Renal cortical epithelial cell (primary cell): ENCODE measurements at regions not wholly inside any gene's neighbourhood (a gene's known extent, or its start where the extent isn't known, plus 50 kb on each side); places are given as distances from the start of the nearest gene placed in this dataset.
"Not testable (repeated sequence)": the region's sequence is repeated elsewhere in the genome, so short reads cannot be mapped to it uniquely, and the experiment has no call there.

Experiments used
- DNase-seq: peaks from one replicate; pipeline ENCODE4 v3.0.0-alpha.2; 2011; ENCODE audit warnings: low read depth

DNA sequence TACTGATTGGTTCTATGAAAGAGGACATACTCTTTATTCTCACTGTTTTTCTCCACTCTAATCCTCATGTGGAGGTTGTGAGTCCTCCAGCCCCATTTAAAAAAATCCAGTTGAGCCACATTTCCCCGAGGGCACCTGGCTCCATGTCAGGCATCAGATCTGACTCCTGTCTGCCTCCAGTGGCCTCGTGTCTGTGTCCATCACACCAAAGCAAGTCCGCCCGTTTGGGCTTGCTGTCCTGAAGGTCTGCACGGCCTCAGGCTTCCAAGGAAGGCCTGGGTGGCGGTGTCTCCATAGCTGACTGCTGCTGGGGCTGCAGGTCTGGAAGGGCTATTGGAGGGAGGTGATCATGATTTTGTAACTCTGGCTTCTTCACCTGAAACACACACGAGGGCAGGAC, 233.4 kb upstream of the PLGLB2 start:
- not testable (repeated sequence) for DNase-seq

DNA sequence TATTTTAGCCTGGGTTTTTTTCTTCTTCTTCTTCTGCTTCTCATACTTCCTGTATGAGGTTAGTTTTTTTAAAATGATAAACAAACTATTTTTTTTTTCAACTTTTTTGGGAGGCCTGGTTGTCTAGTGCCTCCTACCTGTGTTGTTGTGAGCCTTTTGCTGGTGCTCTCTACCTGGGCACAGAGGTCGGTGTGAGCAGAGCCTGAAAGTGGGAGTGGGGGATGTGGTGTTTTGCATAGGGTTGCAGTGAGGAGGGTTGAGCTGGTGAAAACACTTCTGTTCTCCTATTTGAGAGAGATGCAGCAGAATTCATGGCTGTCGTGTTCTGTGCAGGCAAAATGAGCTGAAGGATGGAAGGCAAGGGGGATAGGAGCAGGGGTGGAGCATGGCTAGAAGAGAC, 232.7 kb upstream of the PLGLB2 start:
- DNase-seq, result not testable (repeated sequence)

DNA sequence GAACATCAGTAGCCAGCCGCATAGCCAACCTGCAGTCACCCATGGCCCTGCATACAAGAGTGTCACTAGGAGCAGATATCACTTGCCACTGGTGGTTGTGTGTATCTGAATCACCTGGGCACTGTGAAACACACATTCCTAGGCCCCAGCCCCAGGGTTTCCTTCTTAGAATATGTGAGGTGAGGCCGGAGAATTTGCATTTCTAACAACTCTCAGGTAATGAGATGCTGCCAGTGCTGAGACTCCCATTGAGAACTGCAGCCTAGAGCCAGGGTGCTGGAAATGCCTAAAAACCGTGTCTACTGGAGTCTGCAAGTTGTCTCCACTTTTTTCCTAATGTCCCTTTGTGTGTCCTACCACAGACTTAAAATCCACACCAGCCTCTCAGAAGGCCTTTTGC, 232.0 kb upstream of the PLGLB2 start:
- DNase-seq, result not testable (repeated sequence)

DNA sequence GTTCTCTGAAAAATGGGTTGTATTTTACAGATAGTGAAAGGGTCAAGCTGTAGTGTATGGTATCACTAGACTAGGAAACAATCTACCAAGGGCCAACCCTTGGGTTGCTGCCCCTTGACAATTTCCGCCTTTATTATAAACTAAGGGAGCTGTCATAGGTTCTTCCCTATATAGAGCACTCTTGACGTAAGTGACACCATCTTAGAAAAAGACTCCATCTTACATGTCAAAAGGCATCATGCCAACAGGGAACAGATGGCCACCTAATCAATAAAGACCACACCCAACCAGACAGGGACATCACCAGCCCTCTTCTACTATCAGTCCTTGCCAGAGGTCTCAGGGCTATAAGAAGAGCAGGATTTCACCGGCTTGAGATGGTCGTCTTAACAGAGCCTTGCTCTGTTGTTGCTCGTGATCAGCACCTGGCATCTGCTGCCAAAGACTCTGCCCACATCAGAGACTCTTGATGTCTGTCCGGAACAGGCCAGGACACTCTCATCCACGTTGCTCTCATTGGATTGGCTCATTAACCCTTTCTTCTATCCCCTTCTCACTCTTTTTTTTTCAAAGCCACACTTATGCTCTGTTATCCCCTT, 231.4 kb upstream of the PLGLB2 start:
- DNase-seq, result not testable (repeated sequence)

DNA sequence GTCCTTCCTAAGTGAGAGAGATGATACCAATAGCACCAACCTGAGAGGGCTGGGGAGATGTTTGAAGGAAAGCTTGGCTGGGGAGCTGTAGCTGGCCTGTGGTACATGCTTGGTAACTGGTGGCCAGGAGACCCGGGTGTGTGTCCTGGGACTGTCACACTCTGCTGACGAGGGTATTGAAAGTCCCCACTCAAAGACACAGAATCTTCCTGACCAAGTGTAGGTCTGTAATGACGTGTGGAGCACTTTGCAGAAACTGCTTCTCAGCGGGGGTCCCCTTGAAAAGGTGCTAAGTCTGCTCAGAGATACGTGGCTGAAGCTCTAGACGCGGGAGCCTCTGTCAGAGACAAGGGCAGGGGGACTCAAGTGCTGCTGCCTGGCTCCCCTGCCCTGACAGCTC, 230.4 kb upstream of the PLGLB2 start:
- DNase-seq, result not testable (repeated sequence)

DNA sequence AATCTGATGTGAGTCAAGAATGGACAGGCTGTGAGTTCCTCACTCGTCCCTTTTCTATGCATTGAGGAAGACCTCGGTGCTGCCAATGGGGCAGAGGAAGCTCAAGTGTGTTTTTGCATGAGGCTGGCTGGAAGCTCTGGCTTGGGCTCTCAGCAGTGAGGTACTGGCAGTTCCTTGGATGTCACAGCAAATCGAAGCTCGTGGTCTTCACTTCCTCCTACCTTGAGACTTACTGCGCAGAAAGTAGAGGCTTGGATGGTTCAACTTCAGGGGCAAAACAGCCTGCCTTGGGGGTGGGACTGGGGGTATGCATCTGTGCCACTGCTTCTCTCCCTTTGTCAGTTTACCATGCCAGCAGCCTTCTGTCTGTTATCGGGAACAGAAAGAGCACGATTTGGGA, 229.8 kb upstream of the PLGLB2 start:
- not testable (repeated sequence) for DNase-seq

DNA sequence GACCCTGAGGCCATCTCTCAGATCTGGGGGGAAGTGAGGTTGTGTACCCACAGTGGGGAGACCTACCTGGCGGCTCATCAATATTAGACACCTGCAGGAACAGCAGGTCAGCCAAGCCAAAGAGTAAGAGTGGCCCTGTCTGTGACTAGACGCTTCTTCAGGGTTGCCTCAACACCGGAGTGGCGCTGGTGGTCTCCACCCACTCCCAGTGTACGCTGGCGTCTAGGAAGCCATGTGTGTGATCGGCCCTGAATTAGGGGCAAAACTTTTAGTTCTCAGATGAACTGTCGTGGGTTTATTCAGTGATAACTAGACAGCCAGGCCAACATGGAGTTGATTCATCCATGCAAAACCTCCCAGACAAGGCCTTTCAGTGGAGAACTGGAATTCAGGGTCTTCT, 229.3 kb upstream of the PLGLB2 start:
- DNase-seq, result not testable (repeated sequence)

DNA sequence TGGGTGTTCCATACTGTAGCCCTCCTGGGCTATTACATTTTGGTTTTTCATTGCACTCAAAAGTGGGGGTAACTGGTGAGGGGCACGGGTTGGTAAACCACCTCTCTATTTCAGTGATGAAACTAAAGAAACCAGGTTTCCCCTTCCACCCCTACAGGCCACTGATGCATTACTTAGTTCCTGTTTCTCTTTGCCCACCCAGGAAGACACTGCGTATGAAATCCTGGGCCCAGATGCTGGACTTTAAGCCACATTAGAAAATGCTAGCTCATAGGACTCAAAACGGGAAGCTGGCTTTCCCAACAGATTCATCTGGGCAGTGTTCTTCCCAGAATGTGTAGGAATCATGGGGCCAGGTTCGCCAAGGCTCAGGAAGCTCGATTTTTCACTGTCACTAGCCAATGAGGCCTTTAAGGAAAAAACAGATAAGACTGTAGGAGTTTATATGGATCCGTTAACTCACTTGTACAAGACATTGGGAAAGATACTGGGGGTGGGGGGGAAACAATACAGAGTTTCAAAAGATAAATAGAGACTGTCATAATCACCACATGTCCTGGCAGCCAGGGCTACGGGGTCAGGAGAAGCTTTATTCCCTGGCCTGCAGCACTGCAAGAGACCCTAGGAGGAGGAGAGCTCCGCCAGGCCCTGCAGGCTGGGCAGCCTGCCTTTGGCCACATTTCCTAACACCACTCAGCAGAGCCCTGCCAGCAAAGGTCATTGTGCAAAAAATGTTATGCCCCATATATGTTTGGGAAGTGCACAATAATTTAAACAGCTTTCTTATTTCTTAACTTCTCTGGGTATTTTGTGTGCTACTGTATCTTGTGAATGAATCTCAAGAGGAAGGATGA, 228.5 kb upstream of the PLGLB2 start:
- not testable (repeated sequence) for DNase-seq

DNA sequence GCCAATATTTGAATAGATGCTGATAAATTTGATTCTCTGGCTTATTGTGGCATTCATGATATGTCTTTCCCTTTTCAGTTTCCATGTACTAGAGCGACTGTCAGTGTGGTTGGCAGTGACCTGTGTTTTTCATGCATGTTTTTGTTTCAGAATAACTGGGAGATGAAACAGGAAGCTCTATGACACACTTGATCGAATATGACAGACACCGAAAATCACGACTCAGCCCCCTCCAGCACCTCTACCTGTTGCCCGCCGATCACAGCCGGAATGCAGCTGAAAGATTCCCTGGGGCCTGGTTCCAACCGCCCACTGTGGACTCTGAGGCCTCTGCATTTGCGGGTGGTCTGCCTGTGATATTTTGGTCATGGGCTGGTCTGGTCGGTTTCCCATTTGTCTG, 226.8 kb upstream of the PLGLB2 start:
- DNase-seq, result not testable (repeated sequence)

DNA sequence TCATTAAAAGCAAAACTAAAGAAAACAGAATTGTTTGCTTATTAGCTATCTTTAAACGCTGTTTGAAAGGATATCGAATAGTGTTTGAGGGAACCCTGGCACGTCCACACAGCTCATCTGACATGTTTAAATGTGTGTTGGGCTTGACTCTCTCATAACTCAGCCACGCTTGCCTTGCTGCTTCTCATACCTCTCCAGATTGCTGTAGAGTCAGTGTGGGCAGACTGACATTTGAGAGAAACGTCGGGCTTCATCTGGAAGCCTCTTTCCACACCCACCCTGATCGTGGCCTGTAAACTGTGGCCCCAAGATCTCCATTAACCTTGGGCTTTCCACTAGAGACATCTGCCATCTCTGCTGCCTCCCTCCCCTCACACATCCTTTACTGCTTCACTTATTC, 226.4 kb upstream of the PLGLB2 start:
- not testable (repeated sequence) for DNase-seq

DNA sequence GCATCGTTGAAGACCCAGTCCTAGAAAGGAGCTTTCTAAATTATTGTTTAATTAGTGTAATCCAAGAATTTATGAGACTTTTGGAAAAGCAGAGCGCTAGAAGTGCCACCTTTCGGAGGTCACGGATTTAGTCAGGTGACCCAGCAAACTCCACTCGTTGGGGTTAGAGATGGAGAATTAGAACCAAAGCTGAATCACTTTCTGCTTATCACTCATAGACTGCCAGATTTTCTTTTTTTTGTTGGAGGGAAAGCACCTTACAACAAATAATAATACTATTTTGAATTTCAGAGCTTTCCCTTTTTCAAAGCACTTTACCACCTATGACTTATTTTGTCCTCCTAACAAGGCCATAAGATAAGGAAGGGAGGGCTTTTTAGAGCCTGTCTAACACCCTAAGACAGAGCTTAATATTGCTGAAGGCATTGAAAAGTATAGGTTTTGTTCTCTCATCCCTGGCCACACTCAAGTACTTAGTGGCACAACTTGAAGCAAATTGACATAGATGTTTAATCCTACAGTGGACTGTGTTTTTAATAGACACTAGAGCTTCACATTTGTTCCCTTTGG, 223.2 kb upstream of the PLGLB2 start:
- DNase-seq, result not testable (repeated sequence)

DNA sequence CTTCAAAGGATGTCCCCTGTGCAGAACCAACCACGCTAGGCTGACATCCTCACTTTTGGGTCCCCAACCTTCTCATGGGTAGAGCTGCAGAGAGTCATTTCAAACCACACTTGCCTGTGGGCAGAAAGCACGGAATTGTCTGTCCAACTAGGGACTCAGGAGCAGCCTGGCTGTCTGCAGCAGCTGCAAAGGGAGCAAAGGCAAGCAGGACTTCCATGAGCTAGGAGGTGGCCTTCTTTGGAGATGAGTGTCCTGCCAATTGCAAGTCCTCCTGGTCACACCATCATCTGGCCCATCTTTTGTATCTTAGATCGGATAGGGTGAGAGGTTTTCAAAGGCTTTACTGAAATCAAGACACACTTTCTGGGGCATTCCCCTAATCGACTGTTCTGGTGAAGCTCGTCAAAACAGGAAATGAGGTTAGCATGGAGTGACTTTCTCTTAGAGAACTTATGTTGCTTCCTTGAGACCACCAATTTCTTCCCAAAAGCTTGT, 222.3 kb upstream of the PLGLB2 start:
- not testable (repeated sequence) for DNase-seq

DNA sequence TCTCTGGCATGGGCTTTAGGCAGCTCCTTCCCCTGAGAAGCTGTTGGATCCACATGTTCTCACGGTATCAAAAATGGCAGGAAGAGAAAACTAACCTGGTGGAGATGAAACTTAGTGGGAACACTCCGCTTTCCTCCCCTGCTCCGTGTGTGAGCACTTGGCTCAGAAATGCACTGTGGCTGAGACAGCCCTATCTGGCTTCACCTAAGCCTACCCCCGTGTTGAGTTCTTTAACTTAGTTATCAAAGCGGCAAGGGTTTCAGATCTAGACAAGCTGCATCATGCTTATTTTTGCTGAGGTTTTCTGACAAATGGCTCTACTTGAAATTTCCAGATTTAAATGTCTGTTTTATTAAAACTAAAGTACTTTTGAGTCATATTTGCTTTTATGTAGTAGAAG, 221.6 kb upstream of the PLGLB2 start:
- not testable (repeated sequence) for DNase-seq

DNA sequence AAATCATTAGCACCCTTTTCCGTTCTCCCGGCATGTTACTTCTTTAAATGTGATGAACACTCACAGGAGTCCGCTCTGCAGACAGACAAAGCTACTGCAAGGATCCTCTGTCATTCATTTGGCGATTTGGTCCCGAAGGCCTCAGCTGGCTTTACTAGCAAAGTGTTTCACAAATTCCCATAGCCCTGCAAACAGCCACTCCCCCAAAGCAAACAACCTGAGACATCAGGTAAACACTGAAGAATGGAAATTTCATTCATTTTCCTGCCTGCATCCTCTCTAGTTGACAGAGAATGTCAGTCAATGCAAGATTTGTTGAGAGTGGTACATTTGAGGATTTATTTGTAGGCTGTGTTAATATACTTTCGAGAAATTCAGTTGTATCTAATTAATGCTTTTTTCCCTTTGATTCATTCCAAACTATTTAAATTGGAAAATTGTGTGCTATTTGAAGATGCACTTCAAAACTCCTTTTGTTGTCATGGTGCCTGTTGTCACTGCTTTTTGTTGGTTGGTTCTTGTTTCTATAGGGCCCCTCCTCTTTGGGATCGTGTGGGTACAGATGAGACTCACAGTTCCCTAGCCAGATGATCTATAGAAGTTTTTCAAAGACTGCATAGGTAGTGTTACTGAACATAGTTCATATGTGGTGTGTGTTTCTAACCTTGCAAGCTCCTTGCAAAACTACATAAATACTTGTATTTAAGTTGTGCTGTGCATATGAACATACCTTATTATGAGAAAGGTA, 215.7 kb upstream of the PLGLB2 start:
- not testable (repeated sequence) for DNase-seq

DNA sequence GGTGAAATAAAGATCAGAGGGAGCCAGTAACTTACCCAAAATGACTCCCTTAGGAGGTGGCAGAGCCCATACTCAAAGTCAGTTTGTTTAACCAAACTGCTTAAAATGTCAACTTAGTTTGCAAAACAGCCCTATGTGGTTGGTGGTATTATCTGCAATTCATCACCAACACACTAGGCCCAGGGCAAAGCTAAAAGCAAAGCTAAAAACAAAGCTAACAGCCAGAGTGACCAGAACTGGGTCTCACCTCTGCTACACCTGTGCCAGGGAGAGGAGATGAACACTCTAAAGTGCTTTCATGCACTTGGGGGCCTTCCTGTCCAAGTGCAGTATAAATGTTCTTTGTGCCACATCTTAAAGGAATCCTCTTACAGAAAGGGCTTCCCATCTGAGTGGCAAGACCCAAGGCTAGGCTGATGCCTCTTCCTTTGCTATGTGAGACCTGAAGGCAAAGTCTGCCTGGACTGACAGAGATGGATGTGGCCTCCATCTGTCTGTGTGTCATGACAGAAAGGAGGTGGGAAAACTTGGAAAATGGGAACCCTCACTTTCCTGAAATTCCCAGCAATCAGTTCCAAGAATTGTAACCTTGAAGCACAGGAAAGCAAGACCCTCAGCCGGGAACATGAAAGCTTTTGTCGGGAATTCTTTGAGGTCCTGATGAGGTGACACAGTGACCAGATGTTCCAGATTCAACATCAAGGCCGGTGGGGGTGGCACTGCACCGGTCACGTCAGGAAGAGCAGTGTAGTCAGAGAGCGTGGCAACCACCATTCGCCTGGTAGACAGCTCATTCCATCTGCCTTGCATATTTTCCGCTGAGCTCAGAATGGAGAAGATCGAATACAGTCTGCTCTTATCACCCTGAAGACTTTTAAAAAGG, 214.3 kb upstream of the PLGLB2 start:
- DNase-seq, result not testable (repeated sequence)

DNA sequence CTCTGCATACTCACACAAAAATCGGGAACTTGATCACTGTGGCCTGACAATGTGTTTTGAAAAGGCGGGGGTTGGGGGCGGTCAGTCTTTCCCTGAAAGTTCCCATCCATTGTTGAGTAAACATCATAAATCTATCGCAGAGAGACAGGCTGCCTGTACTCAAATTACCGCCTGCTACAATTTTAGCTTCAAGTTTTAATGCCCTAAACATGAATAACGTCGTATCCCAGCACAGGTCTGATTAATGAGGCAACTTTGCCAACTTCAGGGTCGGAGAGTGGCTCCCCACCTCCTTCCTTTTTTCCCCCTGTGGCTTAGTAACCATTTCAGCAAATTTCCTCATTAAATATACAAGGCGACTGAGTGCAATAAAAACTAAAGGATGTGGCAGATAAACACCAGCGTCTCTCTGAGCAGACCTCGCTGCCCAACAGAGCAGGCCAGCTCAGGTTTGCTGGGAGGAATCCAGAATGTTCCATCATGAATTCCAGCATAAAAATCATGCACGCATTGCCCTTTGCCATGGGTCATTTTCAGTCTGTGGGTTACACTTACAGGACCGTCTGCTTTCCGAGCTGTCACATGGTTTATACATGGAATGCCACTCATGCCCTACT, 213.5 kb upstream of the PLGLB2 start:
- DNase-seq, result not testable (repeated sequence)

DNA sequence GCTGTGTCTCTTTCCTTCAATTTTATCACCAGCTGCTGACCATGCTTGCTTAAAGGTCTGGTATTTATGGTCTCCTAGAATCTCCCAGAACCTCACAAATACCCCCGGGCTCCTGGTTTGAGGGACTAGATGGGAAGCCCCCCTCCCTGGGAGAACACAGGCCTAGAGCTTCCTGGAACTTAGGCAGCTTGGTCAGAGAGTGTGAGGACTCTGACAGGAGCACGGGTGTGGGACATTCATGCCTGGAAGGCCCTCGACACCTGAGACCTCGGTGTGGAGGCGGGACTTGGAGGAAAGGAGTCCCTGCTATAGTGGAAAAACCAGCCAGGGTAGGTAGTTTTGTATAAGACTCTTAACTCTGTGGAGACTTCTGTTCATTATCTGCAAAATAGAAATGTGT, 211.5 kb upstream of the PLGLB2 start:
- DNase-seq, result peak; percentile 4

DNA sequence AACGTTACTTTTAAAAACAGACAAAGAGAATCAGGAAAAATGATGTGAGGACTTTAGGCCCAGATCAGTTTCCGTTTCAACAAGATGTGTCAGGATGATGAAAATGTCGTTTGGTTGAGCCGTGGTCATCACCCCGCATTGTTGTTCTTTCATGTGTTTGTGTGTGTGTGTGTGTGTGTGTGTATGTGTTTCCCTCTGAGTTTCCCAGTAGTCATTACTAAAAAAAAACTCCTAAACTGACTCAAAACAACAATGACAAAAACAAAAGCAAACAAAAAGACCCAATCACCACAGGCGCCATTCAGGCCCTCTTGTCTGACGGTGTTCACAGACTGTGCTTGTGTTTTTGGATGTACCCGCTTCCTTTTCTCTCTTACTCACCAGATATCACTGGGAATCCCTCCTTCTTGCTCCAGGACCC, 210.6 kb upstream of the PLGLB2 start:
- DNase-seq, result not testable (repeated sequence)

DNA sequence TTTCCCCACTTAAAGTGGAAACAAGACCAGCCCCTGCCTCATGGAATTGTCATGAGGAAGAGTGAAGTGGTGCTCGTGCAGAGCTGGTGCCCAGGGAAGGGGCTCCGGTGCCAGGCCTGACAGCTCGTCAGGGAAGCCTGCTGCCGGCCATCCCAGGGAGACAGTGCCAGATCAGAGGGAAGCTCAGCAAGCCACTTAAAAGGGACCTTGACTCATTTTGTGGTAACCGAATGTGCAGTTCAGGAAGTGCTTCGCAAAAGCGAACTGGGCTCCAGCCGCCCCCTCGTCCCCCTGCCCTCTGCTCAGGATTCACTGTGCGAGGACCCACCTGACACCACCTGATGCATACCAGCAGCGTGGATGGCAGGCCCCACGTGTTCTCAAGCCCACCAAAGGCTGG, 209.6 kb upstream of the PLGLB2 start:
- DNase-seq, result not testable (repeated sequence)

DNA sequence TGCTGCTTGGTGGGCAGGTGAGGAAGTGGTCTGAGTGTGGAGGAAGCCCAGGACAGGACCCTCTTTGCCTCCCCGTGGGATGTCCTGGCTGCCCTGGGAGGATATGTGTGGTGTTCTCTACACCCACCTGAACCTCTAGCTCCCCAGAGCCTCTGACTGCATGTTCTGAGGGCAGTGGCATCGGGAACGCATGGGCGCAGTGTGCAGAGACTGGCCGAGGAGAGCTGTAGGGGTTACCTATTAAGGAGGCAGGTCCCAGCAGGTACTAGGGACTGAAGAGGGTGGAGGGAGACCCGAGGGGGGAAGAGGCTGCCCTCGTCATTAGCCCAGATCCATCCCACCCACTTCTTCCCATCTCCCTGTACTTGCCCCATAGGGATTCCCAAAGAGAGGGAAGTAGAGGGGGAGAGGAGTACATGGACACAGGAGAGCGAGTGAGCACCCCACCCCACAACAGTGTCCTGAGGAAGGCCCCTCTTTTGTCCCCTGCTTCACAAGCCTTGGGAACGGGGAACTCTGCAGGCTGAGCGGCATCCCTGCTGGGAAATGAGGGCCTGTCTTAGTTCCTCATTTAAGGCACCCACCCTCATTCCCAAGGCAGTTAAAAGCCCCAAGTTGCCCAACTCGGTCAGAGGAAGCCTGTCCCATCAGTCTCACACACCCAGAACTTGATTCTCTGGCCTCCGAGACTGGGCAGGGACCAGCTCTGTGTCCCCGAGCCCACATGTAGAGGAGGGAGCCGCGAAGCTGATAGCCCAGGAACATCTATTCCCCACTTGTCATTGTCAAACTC, 208.5 kb upstream of the PLGLB2 start:
- DNase-seq, result not testable (repeated sequence)
